ENCODE measurements at regions not wholly inside any gene's neighbourhood (a gene's known extent, or its start where the extent isn't known, plus 50 kb on each side); places are given as distances from the start of the nearest gene placed in this dataset.
"Not testable (repeated sequence)": the region's sequence is repeated elsewhere in the genome, so short reads cannot be mapped to it uniquely, and the experiment has no call there.

- no peak for DNase-seq (ENCODE audit: low read depth in 2 of 2)
These were observed 399.2 kb downstream of the TENT5A start for GRCh38 chr6:81353262-81353661.

- DNase-seq (ENCODE audit: low read depth in 2 of 2): not testable (repeated sequence)
These were observed 408.5 kb downstream of the TENT5A start for GRCh38 chr6:81344026-81344425.

GRCh38 chr6:81340946-81341345 is 411.5 kb downstream of the TENT5A start:
- DNase-seq (ENCODE audit: low read depth in 2 of 2): no peak

GRCh38 chr6:81331526-81331925 is 421.0 kb downstream of the TENT5A start:
- no peak for DNase-seq (ENCODE audit: low read depth in 2 of 2)

GRCh38 chr6:81328700-81329099 is 423.8 kb downstream of the TENT5A start:
- DNase-seq (ENCODE audit: low read depth in 2 of 2): no peak

- no peak for DNase-seq (ENCODE audit: low read depth in 2 of 2)
These were observed 425.5 kb downstream of the TENT5A start for GRCh38 chr6:81326881-81327561.

GRCh38 chr6:81309811-81310210 is 442.7 kb downstream of the TENT5A start:
- no peak for DNase-seq (ENCODE audit: low read depth in 2 of 2)

GRCh38 chr6:81308577-81309279 is 443.8 kb downstream of the TENT5A start:
- DNase-seq (ENCODE audit: low read depth in 2 of 2): no peak

- no peak for DNase-seq (ENCODE audit: low read depth in 2 of 2)
These were observed 444.7 kb downstream of the TENT5A start for GRCh38 chr6:81307651-81308214.

- DNase-seq (ENCODE audit: low read depth in 2 of 2): peak in 1 of 2 donors; percentile 0
These were observed 448.0 kb downstream of the TENT5A start for GRCh38 chr6:81304466-81304865.

GRCh38 chr6:81300961-81301360 is 451.5 kb downstream of the TENT5A start:
- no peak for DNase-seq (ENCODE audit: low read depth in 2 of 2)

GRCh38 chr6:81298751-81299150 is 453.7 kb downstream of the TENT5A start:
- no peak for DNase-seq (ENCODE audit: low read depth in 2 of 2)

- no peak for DNase-seq (ENCODE audit: low read depth in 2 of 2)
These were observed 457.2 kb downstream of the TENT5A start for GRCh38 chr6:81295310-81295709.

GRCh38 chr6:81293896-81294295 is 458.6 kb downstream of the TENT5A start:
- DNase-seq (ENCODE audit: low read depth in 2 of 2): no peak

- DNase-seq (ENCODE audit: low read depth in 2 of 2): no peak
These were observed 463.3 kb downstream of the TENT5A start for GRCh38 chr6:81289229-81289628.

- no peak for DNase-seq (ENCODE audit: low read depth in 2 of 2)
These were observed 487.4 kb downstream of the TENT5A start for GRCh38 chr6:81265106-81265505.

- DNase-seq (ENCODE audit: low read depth in 2 of 2): no peak
These were observed 488.8 kb downstream of the TENT5A start for GRCh38 chr6:81263531-81264168.

- no peak for DNase-seq (ENCODE audit: low read depth in 2 of 2)
These were observed 489.8 kb downstream of the TENT5A start for GRCh38 chr6:81262656-81263055.

GRCh38 chr6:81256223-81256622 is 496.3 kb downstream of the TENT5A start:
- DNase-seq (ENCODE audit: low read depth in 2 of 2): not testable (repeated sequence)

- no peak for DNase-seq (ENCODE audit: low read depth in 2 of 2)
These were observed 498.7 kb downstream of the TENT5A start for GRCh38 chr6:81253821-81254220.

- no peak for DNase-seq (ENCODE audit: low read depth in 2 of 2)
These were observed 500.2 kb downstream of the TENT5A start for GRCh38 chr6:81252231-81252630.

GRCh38 chr6:81246200-81246599 is 506.3 kb downstream of the TENT5A start:
- DNase-seq (ENCODE audit: low read depth in 2 of 2): no peak

All from dermis microvascular lymphatic vessel endothelial cell (primary cell).